Right hindlimb (tissue), 1 donor: ENCODE measurements at regions not wholly inside any gene's neighbourhood (a gene's known extent, or its start where the extent isn't known, plus 50 kb on each side); places are given as distances from the start of the nearest gene placed in this dataset.
A peak's percentile ranks its signal among the peaks of the same experiment; 100 is the strongest.
"Not testable (repeated sequence)": the region's sequence is repeated elsewhere in the genome, so short reads cannot be mapped to it uniquely, and the experiment has no call there.

Experiments
- DNase-seq: peaks from one replicate; pipeline ENCODE4 v3.0.0-alpha.2; 2018

- DNase-seq: no peak
Observed at GRCh38 chr1:185396126-185396525, 79.1 kb upstream of the IVNS1ABP start.

GRCh38 chr1:185393815-185394214 lies 76.8 kb upstream of the IVNS1ABP start:
- no peak for DNase-seq

- DNase-seq: no peak
Observed at GRCh38 chr1:185393205-185393604, 76.2 kb upstream of the IVNS1ABP start.

- no peak for DNase-seq
Observed at GRCh38 chr1:185388815-185389214, 71.8 kb upstream of the IVNS1ABP start.

GRCh38 chr1:185388346-185388745 lies 71.3 kb upstream of the IVNS1ABP start:
- no peak for DNase-seq

GRCh38 chr1:185385991-185386390 lies 68.9 kb upstream of the IVNS1ABP start:
- no peak for DNase-seq

- not testable (repeated sequence) for DNase-seq
Observed at GRCh38 chr1:185383805-185384204, 66.8 kb upstream of the IVNS1ABP start.

- no peak for DNase-seq
Observed at GRCh38 chr1:185377831-185378230, 60.8 kb upstream of the IVNS1ABP start.

GRCh38 chr1:185376840-185377635 lies 60.0 kb upstream of the IVNS1ABP start:
- no peak for DNase-seq

- DNase-seq: no peak
Observed at GRCh38 chr1:185376288-185376687, 59.2 kb upstream of the IVNS1ABP start.

GRCh38 chr1:185375583-185375982 lies 58.5 kb upstream of the IVNS1ABP start:
- no peak for DNase-seq

- DNase-seq: no peak
Observed at GRCh38 chr1:185373813-185374529, 56.9 kb upstream of the IVNS1ABP start.

GRCh38 chr1:185369786-185370185 lies 52.7 kb upstream of the IVNS1ABP start:
- DNase-seq: no peak

- DNase-seq: no peak
Observed at GRCh38 chr1:185368913-185369491, 52.0 kb upstream of the IVNS1ABP start.

GRCh38 chr1:185368313-185368855 lies 51.3 kb upstream of the IVNS1ABP start:
- DNase-seq: no peak

- peak; percentile 38 for DNase-seq
Observed at GRCh38 chr1:185367218-185367617, 50.2 kb upstream of the IVNS1ABP start.
